Activated effector memory CD4-positive, alpha-beta T cell treated with anti-CD3 and anti-CD28 coated beads, Interleukin-2, amount 50 U/mL, for 16 hours (primary cell): ENCODE measurements at regions not wholly inside any gene's neighbourhood (a gene's known extent, or its start where the extent isn't known, plus 50 kb on each side); places are given as distances from the start of the nearest gene placed in this dataset.

Experiments
- DNase-seq: peaks from one replicate; pipeline ENCODE4 v3.0.0-alpha.2; 2020

- DNase-seq = no peak
Measured at GRCh38 chr13:69567514-69567913, 540.1 kb upstream of the ATXN8OS start.

- no peak for DNase-seq
Measured at GRCh38 chr13:69566104-69566716, 541.4 kb upstream of the ATXN8OS start.

- DNase-seq = no peak
Measured at GRCh38 chr13:69565334-69565733, 542.3 kb upstream of the ATXN8OS start.

GRCh38 chr13:69556540-69557196 lies 551.0 kb upstream of the ATXN8OS start:
- DNase-seq = no peak

- no peak for DNase-seq
Measured at GRCh38 chr13:69553976-69554375, 553.6 kb upstream of the ATXN8OS start.

- no peak for DNase-seq
Measured at GRCh38 chr13:69551193-69551592, 556.4 kb upstream of the ATXN8OS start.

- DNase-seq = no peak
Measured at GRCh38 chr13:69547780-69548179, 559.8 kb upstream of the ATXN8OS start.

- DNase-seq = no peak
Measured at GRCh38 chr13:69545551-69545950, 562.1 kb upstream of the ATXN8OS start.

- DNase-seq = no peak
Measured at GRCh38 chr13:69524459-69525150, 583.0 kb upstream of the ATXN8OS start.

- no peak for DNase-seq
Measured at GRCh38 chr13:69496981-69497380, 610.6 kb upstream of the ATXN8OS start.

GRCh38 chr13:69495096-69495495 lies 612.5 kb upstream of the ATXN8OS start:
- no peak for DNase-seq

- no peak for DNase-seq
Measured at GRCh38 chr13:69487576-69487975, 620.0 kb upstream of the ATXN8OS start.

- DNase-seq = no peak
Measured at GRCh38 chr13:69485991-69486592, 621.5 kb upstream of the ATXN8OS start.

GRCh38 chr13:69477451-69477850 lies 630.2 kb upstream of the ATXN8OS start:
- no peak for DNase-seq

GRCh38 chr13:69474011-69474685 lies 633.5 kb upstream of the ATXN8OS start:
- no peak for DNase-seq

GRCh38 chr13:69468624-69469023 lies 639.0 kb upstream of the ATXN8OS start:
- no peak for DNase-seq

- DNase-seq = no peak
Measured at GRCh38 chr13:69461397-69461796, 646.2 kb upstream of the ATXN8OS start.

- no peak for DNase-seq
Measured at GRCh38 chr13:69459346-69459745, 648.3 kb upstream of the ATXN8OS start.

GRCh38 chr13:69458013-69458412 lies 649.6 kb upstream of the ATXN8OS start:
- no peak for DNase-seq

- DNase-seq = no peak
Measured at GRCh38 chr13:69450245-69450644, 657.4 kb upstream of the ATXN8OS start.

- DNase-seq = no peak
Measured at GRCh38 chr13:69425235-69425634, 682.4 kb upstream of the ATXN8OS start.

GRCh38 chr13:69423844-69424243 lies 683.8 kb upstream of the ATXN8OS start:
- no peak for DNase-seq

GRCh38 chr13:69418319-69418718 lies 689.3 kb upstream of the ATXN8OS start:
- DNase-seq = no peak
